Activated gamma-delta T cell treated with Interleukin-2 at 50 U/mL for 16 hours (primary cell): ENCODE measurements at regions not wholly inside any gene's neighbourhood (a gene's known extent, or its start where the extent isn't known, plus 50 kb on each side); places are given as distances from the start of the nearest gene placed in this dataset.

Source experiments
- DNase-seq: peaks from one replicate; pipeline ENCODE4 v3.0.0-alpha.2; 2020

DNA sequence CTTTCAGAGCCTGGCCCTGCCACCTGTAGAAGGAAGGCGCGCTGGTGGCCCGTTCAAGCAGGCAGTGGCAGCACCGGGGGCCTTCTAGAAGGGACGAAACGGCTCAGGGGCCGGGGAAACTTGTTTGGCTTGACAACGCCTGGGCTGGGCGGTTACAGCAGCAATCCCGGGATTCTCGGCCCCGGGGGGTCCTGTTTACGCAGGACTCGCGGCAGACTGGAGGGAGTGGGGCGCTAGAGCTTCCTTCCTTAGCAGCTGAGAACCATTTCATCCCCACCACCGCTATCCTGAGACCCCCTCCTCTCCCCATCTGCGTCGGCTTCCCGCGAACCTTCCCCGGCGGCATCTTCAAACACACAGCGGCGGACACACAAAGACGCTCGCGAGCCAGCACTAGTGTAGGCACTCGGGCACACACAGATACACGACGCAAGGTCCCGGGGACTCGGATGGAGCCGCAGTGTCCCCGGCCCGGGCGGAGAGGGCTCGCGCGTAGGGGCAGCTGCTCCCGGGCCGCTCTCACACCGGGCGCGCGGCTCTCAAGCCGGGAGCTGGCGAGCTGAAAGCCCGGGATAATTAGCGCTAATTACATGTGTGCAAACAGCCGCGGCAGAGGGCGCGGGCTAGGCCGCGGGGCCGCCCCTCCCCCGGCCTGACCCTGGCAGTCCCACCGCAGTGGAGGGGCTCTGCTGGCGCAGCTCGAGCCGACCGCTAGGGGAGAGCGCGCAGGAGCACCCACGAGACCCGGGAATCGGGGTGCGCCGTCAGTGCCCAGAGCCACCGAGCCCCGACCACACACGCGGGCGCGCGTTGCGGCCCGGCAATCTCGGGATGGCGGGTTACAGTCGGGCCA, 271.4 kb downstream of the FOXD2 start:
- DNase-seq = no peak

- DNase-seq = no peak
Observed at GRCh38 chr1:47709872-47710231, 272.0 kb downstream of the FOXD2 start.

GRCh38 chr1:47710329-47711071, 272.7 kb downstream of the FOXD2 start:
- peak; percentile 47 for DNase-seq
